ENCODE measurements at regions not wholly inside any gene's neighbourhood (a gene's known extent, or its start where the extent isn't known, plus 50 kb on each side); places are given as distances from the start of the nearest gene placed in this dataset.

DNA sequence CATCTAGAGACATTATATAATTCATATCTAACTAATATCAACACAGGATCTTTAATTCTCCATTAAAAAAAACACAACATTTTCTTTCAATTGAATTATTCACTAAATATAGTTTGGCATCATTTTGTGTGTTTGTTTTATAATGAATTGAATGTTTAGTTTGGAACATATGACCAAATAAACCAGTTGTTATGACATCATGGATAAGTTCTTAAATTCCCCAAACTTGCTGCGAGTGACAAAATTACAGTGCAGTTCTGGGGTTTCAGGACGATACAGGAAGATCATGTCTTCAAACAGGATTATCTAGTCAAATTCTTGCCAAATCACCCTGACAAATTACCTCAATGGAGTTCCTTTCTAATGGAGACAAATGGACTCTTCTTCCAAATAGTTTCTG lies 473.6 kb downstream of the EPM2A start:
- TF ChIP-seq, protein P1, sequence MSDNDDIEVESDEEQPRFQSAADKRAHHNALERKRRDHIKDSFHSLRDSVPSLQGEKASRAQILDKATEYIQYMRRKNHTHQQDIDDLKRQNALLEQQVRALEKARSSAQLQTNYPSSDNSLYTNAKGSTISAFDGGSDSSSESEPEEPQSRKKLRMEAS (IDR thresholded peaks at IDR 0.05) = no peak
- TF ChIP-seq, protein P2, sequence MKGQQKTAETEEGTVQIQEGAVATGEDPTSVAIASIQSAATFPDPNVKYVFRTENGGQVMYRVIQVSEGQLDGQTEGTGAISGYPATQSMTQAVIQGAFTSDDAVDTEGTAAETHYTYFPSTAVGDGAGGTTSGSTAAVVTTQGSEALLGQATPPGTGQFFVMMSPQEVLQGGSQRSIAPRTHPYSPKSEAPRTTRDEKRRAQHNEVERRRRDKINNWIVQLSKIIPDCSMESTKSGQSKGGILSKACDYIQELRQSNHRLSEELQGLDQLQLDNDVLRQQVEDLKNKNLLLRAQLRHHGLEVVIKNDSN (IDR thresholded peaks at IDR 0.05) = no peak
- no peak for TF ChIP-seq EGR1 (IDR thresholded peaks at IDR 0.05)
- TF ChIP-seq EP300 (IDR thresholded peaks at IDR 0.05; ENCODE audit: borderline replicate concordance) = no peak
- no peak for TF ChIP-seq YY1 (IDR thresholded peaks at IDR 0.05; ENCODE audit: low read depth)
- TF ChIP-seq, protein P3, sequence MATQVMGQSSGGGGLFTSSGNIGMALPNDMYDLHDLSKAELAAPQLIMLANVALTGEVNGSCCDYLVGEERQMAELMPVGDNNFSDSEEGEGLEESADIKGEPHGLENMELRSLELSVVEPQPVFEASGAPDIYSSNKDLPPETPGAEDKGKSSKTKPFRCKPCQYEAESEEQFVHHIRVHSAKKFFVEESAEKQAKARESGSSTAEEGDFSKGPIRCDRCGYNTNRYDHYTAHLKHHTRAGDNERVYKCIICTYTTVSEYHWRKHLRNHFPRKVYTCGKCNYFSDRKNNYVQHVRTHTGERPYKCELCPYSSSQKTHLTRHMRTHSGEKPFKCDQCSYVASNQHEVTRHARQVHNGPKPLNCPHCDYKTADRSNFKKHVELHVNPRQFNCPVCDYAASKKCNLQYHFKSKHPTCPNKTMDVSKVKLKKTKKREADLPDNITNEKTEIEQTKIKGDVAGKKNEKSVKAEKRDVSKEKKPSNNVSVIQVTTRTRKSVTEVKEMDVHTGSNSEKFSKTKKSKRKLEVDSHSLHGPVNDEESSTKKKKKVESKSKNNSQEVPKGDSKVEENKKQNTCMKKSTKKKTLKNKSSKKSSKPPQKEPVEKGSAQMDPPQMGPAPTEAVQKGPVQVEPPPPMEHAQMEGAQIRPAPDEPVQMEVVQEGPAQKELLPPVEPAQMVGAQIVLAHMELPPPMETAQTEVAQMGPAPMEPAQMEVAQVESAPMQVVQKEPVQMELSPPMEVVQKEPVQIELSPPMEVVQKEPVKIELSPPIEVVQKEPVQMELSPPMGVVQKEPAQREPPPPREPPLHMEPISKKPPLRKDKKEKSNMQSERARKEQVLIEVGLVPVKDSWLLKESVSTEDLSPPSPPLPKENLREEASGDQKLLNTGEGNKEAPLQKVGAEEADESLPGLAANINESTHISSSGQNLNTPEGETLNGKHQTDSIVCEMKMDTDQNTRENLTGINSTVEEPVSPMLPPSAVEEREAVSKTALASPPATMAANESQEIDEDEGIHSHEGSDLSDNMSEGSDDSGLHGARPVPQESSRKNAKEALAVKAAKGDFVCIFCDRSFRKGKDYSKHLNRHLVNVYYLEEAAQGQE (IDR thresholded peaks at IDR 0.05; ENCODE audit: low read depth) = no peak
- TF ChIP-seq TCF12 (IDR thresholded peaks at IDR 0.05; ENCODE audit: low read depth) = no peak
- no peak for TF ChIP-seq TAF1 (IDR thresholded peaks at IDR 0.05; ENCODE audit: low read depth)
- TF ChIP-seq CREB1 (IDR thresholded peaks at IDR 0.05; ENCODE audit: low read depth) = no peak
- no peak for TF ChIP-seq FOXM1 (IDR thresholded peaks at IDR 0.05; ENCODE audit: borderline replicate concordance, low read depth)
